Superior temporal gyrus (tissue), 1 donor: ENCODE measurements at regions not wholly inside any gene's neighbourhood (a gene's known extent, or its start where the extent isn't known, plus 50 kb on each side); places are given as distances from the start of the nearest gene placed in this dataset.
"Not testable (repeated sequence)": the region's sequence is repeated elsewhere in the genome, so short reads cannot be mapped to it uniquely, and the experiment has no call there.

Source experiments
- DNase-seq: peaks from one replicate; pipeline ENCODE4 v3.0.0-alpha.2; 2016; ENCODE audit errors: extremely low spot score

GRCh38 chr6:126807876-126808275 is 310.6 kb upstream of the RSPO3 start:
- no peak for DNase-seq

GRCh38 chr6:126811321-126811720 is 307.1 kb upstream of the RSPO3 start:
- DNase-seq, result no peak

- DNase-seq, result no peak
Observed at GRCh38 chr6:126812010-126812409, 306.5 kb upstream of the RSPO3 start.

DNA sequence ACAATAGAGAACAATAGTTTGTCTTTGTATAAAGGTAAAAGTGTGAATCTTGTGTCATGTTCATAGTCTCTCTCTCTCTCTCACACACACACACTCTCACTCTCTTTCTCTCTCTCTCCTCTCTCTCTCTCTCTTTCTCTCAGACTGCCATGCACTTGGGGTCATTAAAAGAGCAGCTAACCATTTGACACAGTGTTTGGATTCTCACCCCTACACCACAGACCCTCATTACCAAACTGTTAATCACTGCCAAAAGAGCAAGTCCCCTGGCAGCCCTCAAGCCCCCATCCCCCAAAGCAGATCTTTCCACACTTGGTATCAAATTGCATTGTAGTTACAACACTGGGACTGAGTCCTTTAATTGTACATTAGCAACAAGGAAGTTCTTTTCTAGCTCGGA is 305.8 kb upstream of the RSPO3 start:
- DNase-seq, result no peak

DNA sequence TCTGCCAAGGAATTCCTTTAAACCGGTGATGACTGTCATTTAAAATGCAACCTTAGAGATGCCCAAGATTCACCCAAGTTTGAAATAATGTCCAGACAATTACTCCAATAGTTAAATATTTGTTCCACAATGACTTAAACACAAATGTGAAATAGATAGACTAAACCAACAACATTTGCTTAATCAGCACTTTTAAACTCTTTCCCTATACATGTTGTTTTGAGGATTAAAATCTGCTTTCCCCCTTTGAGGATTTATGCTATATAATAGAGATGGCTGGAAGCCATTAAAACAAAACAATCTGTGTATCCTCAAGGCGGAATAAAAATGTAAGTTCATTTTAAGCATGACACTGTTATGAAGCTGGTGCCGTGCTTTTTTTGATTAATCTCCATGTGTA is 297.8 kb upstream of the RSPO3 start:
- no peak for DNase-seq

DNA sequence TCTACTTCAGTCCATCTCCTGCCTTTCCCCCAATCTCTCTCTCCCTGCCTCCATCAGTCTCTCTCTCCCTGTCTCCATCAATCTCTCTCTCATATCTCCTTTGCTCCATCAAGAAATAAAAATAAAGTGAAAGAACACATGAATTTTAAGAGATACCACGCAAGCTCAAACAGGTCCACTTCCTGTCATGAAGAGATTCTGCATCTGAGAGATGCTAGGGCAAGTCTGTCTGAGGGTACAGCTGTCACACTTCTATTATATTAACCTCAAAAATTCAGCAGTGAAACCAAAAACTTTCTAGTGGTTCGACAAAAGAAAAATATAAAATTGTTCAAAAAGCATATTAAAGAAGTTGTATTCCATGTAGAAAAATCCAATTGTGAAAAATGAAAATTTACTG is 296.8 kb upstream of the RSPO3 start:
- no peak for DNase-seq

- DNase-seq, result no peak
Observed at GRCh38 chr6:126824226-126824625, 294.2 kb upstream of the RSPO3 start.

- DNase-seq, result no peak
Observed at GRCh38 chr6:126824815-126825214, 293.7 kb upstream of the RSPO3 start.

DNA sequence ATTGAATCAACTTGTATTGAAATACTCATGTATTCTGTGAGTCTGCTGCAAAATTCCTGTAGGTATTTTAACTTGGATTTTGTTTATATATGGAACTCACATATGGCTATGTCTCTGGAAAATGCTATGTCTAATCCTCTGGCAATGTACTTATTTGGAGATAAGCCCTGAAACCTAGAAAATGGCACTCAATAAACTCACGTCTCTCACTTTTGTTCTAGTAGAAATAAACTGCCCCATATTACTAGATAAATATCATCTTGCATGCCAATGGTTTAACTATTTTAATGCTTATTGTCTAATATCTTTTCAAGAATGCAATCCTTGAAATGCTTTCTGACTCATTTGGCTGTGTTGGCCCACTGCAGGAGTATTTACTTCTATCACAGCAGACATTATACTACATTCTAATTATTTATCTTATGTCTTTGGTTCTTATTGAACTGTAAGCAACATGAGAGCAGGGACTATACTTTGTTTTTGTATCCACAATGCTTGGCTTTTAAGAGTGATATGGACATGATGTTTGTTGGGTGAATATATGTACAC is 292.2 kb upstream of the RSPO3 start:
- DNase-seq, result no peak

DNA sequence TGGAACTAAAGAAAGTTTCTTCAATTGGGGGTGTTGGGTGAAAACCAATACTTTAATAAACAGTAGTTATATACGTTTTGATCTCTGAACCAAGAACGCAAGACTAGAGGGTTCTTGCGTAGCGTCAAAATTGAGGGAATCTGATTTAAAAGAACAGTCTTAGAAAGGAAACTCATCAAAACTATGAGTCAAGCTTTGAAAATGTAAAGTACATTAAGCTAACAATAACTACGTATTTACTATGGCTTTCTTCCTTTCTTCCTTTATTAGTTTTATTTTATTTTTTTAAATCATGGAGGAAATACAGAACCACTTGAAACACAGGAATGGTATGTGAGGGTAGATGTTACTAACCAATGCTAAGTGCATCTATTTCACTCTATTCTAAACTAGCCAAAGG is 287.0 kb upstream of the RSPO3 start:
- no peak for DNase-seq

DNA sequence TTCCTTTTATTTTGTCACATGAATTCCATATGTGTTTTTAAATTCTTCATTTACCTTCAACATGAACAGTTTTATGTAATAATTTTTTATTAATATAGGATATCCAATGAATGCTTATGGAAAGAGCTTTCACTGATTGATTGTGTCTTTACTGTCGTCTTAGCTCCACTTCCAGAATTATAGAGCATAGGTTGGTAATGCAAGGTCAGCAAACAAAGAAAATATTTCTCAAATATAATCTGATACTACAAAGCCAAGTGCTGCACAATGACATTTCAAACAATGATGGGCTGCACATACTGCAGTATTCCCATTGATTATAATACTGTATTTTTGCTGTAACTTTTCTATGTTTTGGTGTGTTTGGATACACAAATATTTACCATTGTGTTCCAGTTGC is 275.7 kb upstream of the RSPO3 start:
- DNase-seq, result no peak

DNA sequence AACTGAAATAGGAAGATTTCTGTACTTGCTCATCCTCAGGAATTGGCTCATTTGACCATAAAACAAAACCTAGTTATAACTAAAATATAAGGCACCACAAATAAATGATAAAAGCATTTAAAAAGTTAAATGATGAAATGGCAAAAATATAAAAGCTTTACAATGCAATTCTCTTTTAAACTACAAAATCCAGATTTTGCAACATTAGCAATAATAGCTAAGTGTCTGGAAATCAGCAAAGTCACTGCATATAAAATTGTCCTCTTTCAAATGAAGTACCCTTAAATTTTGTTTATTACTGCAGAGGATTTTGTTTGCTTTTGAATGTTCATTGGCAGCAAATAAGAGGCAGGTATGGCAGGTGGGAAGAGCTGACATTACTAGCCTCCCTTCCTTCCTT is 270.4 kb upstream of the RSPO3 start:
- no peak for DNase-seq

- no peak for DNase-seq
Observed at GRCh38 chr6:126867641-126868040, 250.8 kb upstream of the RSPO3 start.

DNA sequence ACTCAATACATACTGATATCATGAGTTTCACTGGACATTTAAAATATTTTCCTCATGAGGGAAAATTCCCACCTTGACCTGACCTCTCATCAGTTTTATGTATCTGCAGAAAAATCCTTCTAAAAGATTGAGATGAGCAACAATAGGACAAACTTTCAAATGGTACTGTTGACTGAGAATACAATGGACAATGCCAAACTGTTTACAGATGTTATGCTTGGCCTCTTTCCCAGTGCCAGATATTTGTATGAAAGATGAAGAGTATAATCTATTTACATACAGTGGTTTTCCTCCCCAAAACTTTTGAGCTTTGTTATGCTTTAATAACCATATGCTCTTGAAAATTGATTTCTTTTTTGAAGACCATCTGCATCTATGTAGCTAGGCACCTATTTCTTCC is 245.1 kb upstream of the RSPO3 start:
- DNase-seq, result no peak

GRCh38 chr6:126873791-126874190 is 244.7 kb upstream of the RSPO3 start:
- DNase-seq, result no peak

- DNase-seq, result no peak
Observed at GRCh38 chr6:126876446-126876845, 242.0 kb upstream of the RSPO3 start.

- DNase-seq, result no peak
Observed at GRCh38 chr6:126880964-126881363, 237.5 kb upstream of the RSPO3 start.

- DNase-seq, result no peak
Observed at GRCh38 chr6:126886106-126886505, 232.4 kb upstream of the RSPO3 start.

DNA sequence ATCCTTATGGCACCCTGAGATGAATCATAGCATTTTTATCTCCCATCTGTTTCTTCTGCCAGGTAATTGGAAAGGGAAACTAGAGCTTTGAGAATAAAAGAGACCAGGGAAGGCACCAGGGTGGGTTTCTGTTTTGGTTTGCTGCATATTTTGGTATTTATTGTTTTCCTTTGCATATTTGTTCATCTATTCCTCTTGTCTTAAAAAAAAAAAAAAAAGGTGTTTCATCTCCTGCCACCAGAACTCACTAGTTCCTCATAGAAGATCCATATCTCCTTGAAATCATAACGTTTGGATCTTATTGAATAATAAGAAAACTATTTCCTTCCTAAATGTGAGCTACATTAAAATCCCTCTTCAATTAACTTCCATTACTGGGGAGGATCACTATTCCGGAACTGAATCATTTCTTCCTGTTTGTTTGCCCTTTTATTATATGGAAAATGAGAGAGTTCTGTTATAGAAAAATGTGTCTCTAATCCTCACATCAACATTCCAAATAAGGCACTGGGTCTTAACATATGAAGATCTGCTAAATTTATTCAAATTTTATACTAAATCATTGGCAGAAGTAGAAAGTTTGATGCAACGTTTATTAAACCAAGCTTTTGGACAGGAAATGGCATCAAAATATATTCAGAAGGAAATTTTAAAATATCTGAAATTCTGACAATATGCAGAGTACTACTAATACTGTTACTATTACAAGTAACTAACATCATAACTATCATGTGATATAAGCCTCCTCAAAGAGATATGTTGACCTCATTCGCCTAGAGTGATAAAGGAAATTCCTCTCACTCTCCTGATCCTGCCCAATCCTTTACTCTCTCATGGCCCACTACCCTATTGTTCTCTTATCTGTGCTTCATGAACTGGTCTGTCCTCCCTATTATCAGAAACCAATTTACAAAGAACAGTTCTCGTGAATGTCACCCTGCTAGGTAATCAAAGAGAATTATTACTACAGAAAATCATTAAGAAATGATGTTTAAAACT is 229.4 kb upstream of the RSPO3 start:
- DNase-seq, result no peak

- DNase-seq, result no peak
Observed at GRCh38 chr6:126890055-126890454, 228.4 kb upstream of the RSPO3 start.

DNA sequence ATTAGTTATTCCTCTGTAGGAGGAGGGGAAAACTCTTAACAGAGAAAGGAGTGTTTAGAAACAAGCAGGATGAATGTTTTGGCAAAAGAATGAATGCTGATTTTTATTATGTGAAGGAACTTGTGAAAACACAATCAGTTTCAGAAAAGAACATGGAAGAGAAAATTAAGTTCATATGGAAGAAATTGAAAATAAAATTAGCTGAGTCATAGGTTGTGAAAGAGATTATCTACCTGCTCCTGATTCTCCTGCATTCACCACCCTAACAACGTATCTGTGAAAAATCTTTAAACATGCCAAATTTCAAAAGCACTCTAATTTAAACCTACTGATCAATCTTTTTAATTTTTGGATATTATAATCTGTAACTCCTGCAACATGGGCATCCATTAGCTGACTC is 227.3 kb upstream of the RSPO3 start:
- no peak for DNase-seq

DNA sequence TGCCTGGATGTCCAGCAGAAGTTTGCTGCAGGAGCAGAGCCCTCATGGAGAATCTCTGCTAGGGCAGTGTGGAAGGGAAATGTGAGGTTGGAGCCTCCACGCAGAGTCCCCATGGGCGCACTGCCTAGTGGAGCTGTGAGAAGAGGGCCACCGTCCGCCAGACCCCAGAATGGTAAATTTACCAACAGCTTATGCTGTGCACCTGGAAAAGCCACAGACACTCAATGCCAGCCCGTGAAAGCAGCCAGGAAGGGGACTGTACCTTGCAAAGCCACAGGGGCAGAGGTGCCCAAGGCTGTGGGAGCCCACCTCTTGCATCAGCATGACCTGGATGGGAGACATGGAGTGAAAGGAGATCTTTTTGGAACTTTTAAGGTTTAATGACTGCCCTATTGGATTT is 225.6 kb upstream of the RSPO3 start:
- DNase-seq, result not testable (repeated sequence)

DNA sequence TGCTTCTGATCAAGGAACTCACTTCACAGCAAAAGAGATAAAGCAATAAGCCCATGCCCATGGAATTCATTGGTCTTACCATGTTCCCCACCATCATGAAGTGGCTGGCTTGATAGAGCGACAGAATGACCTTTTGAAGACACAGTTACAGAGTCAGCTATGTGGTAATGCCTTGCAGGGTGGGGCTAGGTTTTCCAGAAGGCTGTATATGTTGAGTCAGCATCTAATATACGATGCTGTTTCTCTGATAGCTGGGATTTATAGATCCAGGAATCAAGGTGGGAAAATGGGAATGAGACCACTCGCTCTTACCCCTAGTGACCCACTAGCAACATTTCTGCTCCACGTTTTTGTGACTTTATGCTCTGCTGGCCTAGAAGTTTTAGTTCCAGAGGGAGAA is 220.7 kb upstream of the RSPO3 start:
- DNase-seq, result no peak
